Astrocyte of the spinal cord (primary cell): ENCODE measurements at regions not wholly inside any gene's neighbourhood (a gene's known extent, or its start where the extent isn't known, plus 50 kb on each side); places are given as distances from the start of the nearest gene placed in this dataset.

Experiments
- DNase-seq: peaks from one replicate; pipeline ENCODE4 v3.0.0; 2011; ENCODE audit warnings: low read depth, low spot score
- H3K4me3 ChIP-seq: 2 replicates; pipeline ENCODE4 v1.5.1; 2011; ENCODE audit warnings: low read depth, mild to moderate bottlenecking, low read length, moderate library complexity
- in situ Hi-C: cut with HindIII; loops from 2 replicates; pipeline ENCODE4 v1.10.0; 2017; ENCODE audit warnings: low sequenced_read_pairs
- TF ChIP-seq, protein P1 (sequence below): IDR thresholded peaks from 2 replicates; pipeline ENCODE4 v1.5.1; 2012; ENCODE audit warnings: low read depth, mild to moderate bottlenecking, low read length, inconsistent platforms

- in situ Hi-C loops, result no loop called here
Measured at GRCh38 chr18:60981682-60982328, 351.4 kb upstream of the CDH20 start.

GRCh38 chr18:60982329-60982695, 350.9 kb upstream of the CDH20 start:
- in situ Hi-C loops, result no loop called here
- TF ChIP-seq, protein P1, sequence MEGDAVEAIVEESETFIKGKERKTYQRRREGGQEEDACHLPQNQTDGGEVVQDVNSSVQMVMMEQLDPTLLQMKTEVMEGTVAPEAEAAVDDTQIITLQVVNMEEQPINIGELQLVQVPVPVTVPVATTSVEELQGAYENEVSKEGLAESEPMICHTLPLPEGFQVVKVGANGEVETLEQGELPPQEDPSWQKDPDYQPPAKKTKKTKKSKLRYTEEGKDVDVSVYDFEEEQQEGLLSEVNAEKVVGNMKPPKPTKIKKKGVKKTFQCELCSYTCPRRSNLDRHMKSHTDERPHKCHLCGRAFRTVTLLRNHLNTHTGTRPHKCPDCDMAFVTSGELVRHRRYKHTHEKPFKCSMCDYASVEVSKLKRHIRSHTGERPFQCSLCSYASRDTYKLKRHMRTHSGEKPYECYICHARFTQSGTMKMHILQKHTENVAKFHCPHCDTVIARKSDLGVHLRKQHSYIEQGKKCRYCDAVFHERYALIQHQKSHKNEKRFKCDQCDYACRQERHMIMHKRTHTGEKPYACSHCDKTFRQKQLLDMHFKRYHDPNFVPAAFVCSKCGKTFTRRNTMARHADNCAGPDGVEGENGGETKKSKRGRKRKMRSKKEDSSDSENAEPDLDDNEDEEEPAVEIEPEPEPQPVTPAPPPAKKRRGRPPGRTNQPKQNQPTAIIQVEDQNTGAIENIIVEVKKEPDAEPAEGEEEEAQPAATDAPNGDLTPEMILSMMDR, result no peak
- no peak for DNase-seq
- H3K4me3 ChIP-seq, result no peak overlapping the region

More at GRCh38 chr18:60981682-60982328, 351.4 kb upstream of the CDH20 start:
- no peak overlapping the region for H3K4me3 ChIP-seq
- TF ChIP-seq, protein P1, result no peak
- DNase-seq, result peak; percentile 41

GRCh38 chr18:60982928-60983327, 350.3 kb upstream of the CDH20 start:
- TF ChIP-seq, protein P1, result no peak
- no peak overlapping the region for H3K4me3 ChIP-seq
- DNase-seq, result no peak
- in situ Hi-C loops, result no loop called here

- H3K4me3 ChIP-seq, result no peak overlapping the region
- in situ Hi-C loops, result no loop called here
- TF ChIP-seq, protein P1, result no peak
- DNase-seq, result peak; percentile 93
Measured at GRCh38 chr18:60984510-60984909, 348.7 kb upstream of the CDH20 start.

DNA sequence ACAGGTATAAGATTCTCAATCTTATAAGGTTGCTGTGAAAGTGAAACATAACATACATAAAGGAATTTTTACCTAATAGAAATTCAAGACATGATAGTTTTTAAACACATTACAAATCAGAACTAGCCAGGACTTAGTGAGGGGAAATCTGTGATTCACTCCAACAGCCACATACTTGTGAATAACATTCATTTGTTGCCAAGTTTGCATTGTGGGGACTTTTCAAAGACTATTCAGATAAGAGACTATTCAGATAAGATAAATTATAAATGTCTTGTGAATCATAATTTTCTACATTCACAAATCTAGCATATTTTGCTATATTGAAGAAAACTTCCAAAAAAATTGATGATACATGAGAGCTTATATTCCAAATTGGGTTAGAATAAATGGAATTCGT, 345.3 kb upstream of the CDH20 start:
- DNase-seq, result peak; percentile 55
- in situ Hi-C loops, result no loop called here

DNA sequence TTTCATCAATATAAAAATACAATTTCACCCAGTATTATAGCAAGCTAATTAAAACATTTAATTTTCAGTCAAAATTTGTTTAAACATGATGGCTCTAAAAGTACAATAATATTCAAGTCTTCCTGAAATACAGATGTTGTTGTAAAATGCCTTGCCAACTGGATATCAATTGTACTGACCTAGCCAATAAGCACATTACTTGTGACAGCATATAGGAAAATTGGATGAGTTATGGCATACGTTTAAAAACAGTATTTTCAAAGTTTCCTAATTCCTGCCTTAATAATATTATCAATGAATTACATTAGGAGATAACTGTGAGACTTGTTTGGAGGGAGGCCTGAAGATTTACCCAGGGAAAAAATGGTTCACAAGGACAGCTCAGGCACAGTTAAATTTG, 336.9 kb upstream of the CDH20 start:
- TF ChIP-seq, protein P1, result no peak
- in situ Hi-C loops, result no loop called here
- no peak for DNase-seq
- no peak overlapping the region for H3K4me3 ChIP-seq

More for the DNA sequence above, 345.3 kb upstream of the CDH20 start:
- no peak overlapping the region for H3K4me3 ChIP-seq
- TF ChIP-seq, protein P1, result no peak
